ENCODE measurements at regions not wholly inside any gene's neighbourhood (a gene's known extent, or its start where the extent isn't known, plus 50 kb on each side); places are given as distances from the start of the nearest gene placed in this dataset.

DNA sequence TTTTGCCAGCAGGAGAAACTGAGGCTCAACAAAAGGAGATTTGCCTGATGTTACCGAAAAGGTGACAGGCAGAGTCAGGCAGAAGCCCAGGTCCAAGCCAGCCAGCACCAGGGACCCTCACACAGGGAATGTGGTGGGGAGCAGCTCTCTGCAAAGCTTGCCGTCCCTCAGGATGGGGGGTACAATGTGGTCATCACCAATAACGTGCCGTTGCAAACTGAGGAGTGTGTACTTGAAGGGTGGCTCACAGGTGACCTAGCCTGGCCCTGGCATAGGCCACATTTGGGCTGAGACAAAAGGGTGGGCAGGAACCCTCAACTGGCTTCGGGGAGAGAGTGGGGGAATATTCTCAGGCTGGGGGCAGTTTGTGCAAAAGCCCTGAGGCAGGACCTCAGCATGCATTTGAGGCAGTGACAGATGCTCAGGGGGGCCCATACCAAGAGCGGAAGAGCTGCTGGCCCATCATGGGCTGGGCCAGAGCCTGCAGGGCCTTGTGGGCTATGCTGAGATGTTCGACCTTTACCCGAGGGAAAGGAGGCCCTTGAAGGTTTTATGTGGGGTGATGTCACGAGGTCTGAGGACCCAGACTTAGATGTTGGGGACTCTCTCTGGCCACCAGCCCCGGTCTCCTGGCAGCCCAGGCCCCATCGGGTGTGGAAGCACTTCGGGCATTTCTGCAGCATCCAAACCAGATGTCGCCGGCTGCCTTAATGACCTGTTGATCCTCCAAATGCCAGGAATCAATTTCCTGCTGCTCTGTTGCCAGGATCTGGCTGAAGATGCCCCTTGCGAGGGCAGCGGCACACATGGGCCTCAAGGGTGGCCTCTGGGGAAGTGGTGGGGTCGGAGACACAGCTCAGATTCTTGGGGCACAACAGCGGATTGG, 57.4 kb upstream of the SHISAL1 start:
- Histone ChIP-seq H3K4me2 (ENCODE audit: low read length) (no peak overlapping the region), H3K36me3 (ENCODE audit: control insufficient read depth, insufficient read depth, low read length) (no peaks in the 10 kb centered on the region), H3K27ac (no peak overlapping the region), H3K9me3 (ENCODE audit: control insufficient read depth, low read length) (no peaks in the 10 kb centered on the region), H3K4me1 (no peaks in the 10 kb centered on the region), H3K9ac (no peak overlapping the region), H3K4me3 (ENCODE audit: low read depth, low read length) (no peak overlapping the region), H2AFZ (no peak overlapping the region), H3K79me2 (no peaks in the 10 kb centered on the region), H3K27me3 (ENCODE audit: control insufficient read depth, insufficient read depth, low read length) (no peaks in the 10 kb centered on the region)
- TF ChIP-seq, protein P1, sequence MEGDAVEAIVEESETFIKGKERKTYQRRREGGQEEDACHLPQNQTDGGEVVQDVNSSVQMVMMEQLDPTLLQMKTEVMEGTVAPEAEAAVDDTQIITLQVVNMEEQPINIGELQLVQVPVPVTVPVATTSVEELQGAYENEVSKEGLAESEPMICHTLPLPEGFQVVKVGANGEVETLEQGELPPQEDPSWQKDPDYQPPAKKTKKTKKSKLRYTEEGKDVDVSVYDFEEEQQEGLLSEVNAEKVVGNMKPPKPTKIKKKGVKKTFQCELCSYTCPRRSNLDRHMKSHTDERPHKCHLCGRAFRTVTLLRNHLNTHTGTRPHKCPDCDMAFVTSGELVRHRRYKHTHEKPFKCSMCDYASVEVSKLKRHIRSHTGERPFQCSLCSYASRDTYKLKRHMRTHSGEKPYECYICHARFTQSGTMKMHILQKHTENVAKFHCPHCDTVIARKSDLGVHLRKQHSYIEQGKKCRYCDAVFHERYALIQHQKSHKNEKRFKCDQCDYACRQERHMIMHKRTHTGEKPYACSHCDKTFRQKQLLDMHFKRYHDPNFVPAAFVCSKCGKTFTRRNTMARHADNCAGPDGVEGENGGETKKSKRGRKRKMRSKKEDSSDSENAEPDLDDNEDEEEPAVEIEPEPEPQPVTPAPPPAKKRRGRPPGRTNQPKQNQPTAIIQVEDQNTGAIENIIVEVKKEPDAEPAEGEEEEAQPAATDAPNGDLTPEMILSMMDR (IDR thresholded peaks at IDR 0.05) = no peak

DNA sequence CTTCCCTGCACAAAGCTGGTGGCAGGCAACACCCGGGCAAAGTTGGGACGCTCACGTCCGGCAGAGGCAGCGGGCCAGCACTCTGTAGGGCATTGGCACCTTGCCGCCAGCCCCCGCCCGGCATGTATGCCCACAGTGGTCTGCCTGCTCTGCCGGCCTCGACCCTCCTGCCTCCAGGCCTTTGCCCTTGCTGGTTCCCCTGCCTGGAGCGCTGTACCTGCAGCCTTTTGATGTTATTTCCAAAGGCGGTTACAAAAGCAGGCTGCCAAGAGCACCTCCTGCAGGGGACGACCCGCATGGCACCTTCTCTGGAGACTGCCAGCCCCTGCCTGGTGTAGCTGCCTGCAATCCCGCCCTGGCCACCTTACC, 56.5 kb upstream of the SHISAL1 start:
- no peaks in the 10 kb centered on the region for H3K27me3 ChIP-seq (ENCODE audit: control insufficient read depth, insufficient read depth, low read length)
- H3K79me2 ChIP-seq = no peaks in the 10 kb centered on the region
- TF ChIP-seq, protein P1 (IDR thresholded peaks at IDR 0.05) = no peak
- no peak overlapping the region for H3K4me3 ChIP-seq (ENCODE audit: low read depth, low read length)
- no peaks in the 10 kb centered on the region for H3K36me3 ChIP-seq (ENCODE audit: control insufficient read depth, insufficient read depth, low read length)
- H3K4me2 ChIP-seq (ENCODE audit: low read length) = no peak overlapping the region
- H3K27ac ChIP-seq = no peak overlapping the region
- no peaks in the 10 kb centered on the region for H3K4me1 ChIP-seq
- H2AFZ ChIP-seq = no peak overlapping the region
- no peak overlapping the region for H3K9ac ChIP-seq
- no peaks in the 10 kb centered on the region for H3K9me3 ChIP-seq (ENCODE audit: control insufficient read depth, low read length)

DNA sequence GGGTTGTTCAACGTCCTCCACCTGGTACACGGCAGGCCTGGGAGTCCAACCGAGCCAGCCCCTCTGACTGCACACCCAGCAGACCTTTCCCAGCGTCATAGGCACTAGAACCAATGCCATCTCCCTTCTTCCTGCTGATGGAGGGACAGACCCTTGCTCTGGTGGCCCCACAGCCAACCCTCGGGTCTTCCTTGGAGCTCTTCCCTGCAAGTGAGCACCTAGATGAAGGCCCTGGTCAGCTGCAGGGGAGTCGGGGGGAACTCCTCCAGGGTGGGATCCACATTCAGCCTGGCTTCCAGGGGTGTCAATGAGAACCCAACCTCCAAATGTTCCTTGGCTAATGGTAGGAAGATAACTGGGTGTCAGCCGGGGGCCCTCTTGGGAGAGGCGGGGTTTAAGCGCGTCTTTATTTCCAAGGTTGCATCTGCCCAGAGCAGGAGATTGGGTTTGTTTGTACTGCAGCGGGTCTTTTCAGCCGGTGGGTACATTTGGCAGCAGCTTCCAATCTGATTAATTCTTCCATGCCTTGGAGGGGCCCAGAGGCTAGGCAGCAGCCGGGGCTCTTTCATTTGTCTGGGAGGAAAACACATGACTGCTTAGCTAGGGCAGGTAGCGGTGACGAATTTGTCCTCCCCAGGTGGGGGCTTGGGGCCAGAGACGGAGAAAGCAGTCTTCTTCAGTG, 56.0 kb upstream of the SHISAL1 start:
- H3K27ac ChIP-seq = no peak overlapping the region
- TF ChIP-seq, protein P1 (IDR thresholded peaks at IDR 0.05) = no peak

GRCh38 chr22:44366372-44367300, 53.9 kb upstream of the SHISAL1 start:
- Histone ChIP-seq H3K27me3 (ENCODE audit: control insufficient read depth, insufficient read depth, low read length) (no peaks in the 10 kb centered on the region), H3K4me2 (ENCODE audit: low read length) (no peak overlapping the region), H3K36me3 (ENCODE audit: control insufficient read depth, insufficient read depth, low read length) (no peaks in the 10 kb centered on the region), H3K27ac (no peak overlapping the region), H3K4me1 (no peaks in the 10 kb centered on the region), H2AFZ (no peak overlapping the region), H3K4me3 (ENCODE audit: low read depth, low read length) (no peak overlapping the region), H3K9me3 (ENCODE audit: control insufficient read depth, low read length) (no peaks in the 10 kb centered on the region), H3K9ac (no peak overlapping the region), H3K79me2 (no peaks in the 10 kb centered on the region)
- TF ChIP-seq, protein P1 (IDR thresholded peaks at IDR 0.05) = no peak

More for the DNA sequence above, 56.0 kb upstream of the SHISAL1 start:
- H3K27me3 ChIP-seq (ENCODE audit: control insufficient read depth, insufficient read depth, low read length) = no peaks in the 10 kb centered on the region
- no peak overlapping the region for H3K9ac ChIP-seq
- no peaks in the 10 kb centered on the region for H3K9me3 ChIP-seq (ENCODE audit: control insufficient read depth, low read length)
- no peaks in the 10 kb centered on the region for H3K36me3 ChIP-seq (ENCODE audit: control insufficient read depth, insufficient read depth, low read length)
- no peak overlapping the region for H2AFZ ChIP-seq
- no peak overlapping the region for H3K4me2 ChIP-seq (ENCODE audit: low read length)
- H3K79me2 ChIP-seq = no peaks in the 10 kb centered on the region
- no peak overlapping the region for H3K4me3 ChIP-seq (ENCODE audit: low read depth, low read length)
- H3K4me1 ChIP-seq = no peaks in the 10 kb centered on the region

All from parathyroid adenoma (tissue), 2 donors.